GM19438 (cell line): ENCODE measurements at regions not wholly inside any gene's neighbourhood (a gene's known extent, or its start where the extent isn't known, plus 50 kb on each side); places are given as distances from the start of the nearest gene placed in this dataset.
"Not testable (repeated sequence)": the region's sequence is repeated elsewhere in the genome, so short reads cannot be mapped to it uniquely, and the experiment has no call there.

Experiments
- ATAC-seq: cut with Tn5 transposase; IDR thresholded peaks from one replicate; pipeline ENCODE4 v1.9.1; 2021; ENCODE audit warnings: low read depth; ENCODE audit not compliant: unreplicated experiment

- ATAC-seq, result no peak
Measured at GRCh38 chr2:144648837-144649465, 129.0 kb upstream of the ZEB2 start.

- ATAC-seq, result no peak
Measured at GRCh38 chr2:144645083-144645778, 125.3 kb upstream of the ZEB2 start.

GRCh38 chr2:144644549-144644948 lies 124.6 kb upstream of the ZEB2 start:
- ATAC-seq, result no peak

GRCh38 chr2:144643537-144644336 lies 123.8 kb upstream of the ZEB2 start:
- no peak for ATAC-seq

- no peak for ATAC-seq
Measured at GRCh38 chr2:144642856-144643255, 122.9 kb upstream of the ZEB2 start.

GRCh38 chr2:144642131-144642530 lies 122.2 kb upstream of the ZEB2 start:
- ATAC-seq, result no peak

GRCh38 chr2:144638250-144638649 lies 118.3 kb upstream of the ZEB2 start:
- ATAC-seq, result not testable (repeated sequence)

GRCh38 chr2:144636860-144637259 lies 116.9 kb upstream of the ZEB2 start:
- ATAC-seq, result not testable (repeated sequence)

- ATAC-seq, result no peak
Measured at GRCh38 chr2:144632809-144633208, 112.9 kb upstream of the ZEB2 start.

- ATAC-seq, result no peak
Measured at GRCh38 chr2:144631636-144632035, 111.7 kb upstream of the ZEB2 start.

GRCh38 chr2:144630459-144631215 lies 110.7 kb upstream of the ZEB2 start:
- ATAC-seq, result peak; percentile 83

- ATAC-seq, result no peak
Measured at GRCh38 chr2:144629935-144630334, 110.0 kb upstream of the ZEB2 start.

GRCh38 chr2:144628566-144628965 lies 108.6 kb upstream of the ZEB2 start:
- no peak for ATAC-seq

GRCh38 chr2:144625626-144626025 lies 105.7 kb upstream of the ZEB2 start:
- ATAC-seq, result no peak

- ATAC-seq, result no peak
Measured at GRCh38 chr2:144625226-144625625, 105.3 kb upstream of the ZEB2 start.

- no peak for ATAC-seq
Measured at GRCh38 chr2:144624451-144624850, 104.5 kb upstream of the ZEB2 start.

- not testable (repeated sequence) for ATAC-seq
Measured at GRCh38 chr2:144622373-144622772, 102.5 kb upstream of the ZEB2 start.

- no peak for ATAC-seq
Measured at GRCh38 chr2:144621266-144621665, 101.3 kb upstream of the ZEB2 start.

- no peak for ATAC-seq
Measured at GRCh38 chr2:144619760-144620159, 99.8 kb upstream of the ZEB2 start.

GRCh38 chr2:144617171-144617570 lies 97.3 kb upstream of the ZEB2 start:
- ATAC-seq, result not testable (repeated sequence)
